GM18511 (cell line): ENCODE measurements at regions not wholly inside any gene's neighbourhood (a gene's known extent, or its start where the extent isn't known, plus 50 kb on each side); places are given as distances from the start of the nearest gene placed in this dataset.
"Not testable (repeated sequence)": the region's sequence is repeated elsewhere in the genome, so short reads cannot be mapped to it uniquely, and the experiment has no call there.

Source experiments
- ATAC-seq: cut with Tn5 transposase; IDR thresholded peaks from one replicate; pipeline ENCODE4 v1.9.1; 2021; ENCODE audit warnings: mild to moderate bottlenecking, moderate library complexity; ENCODE audit not compliant: unreplicated experiment

- ATAC-seq = no peak
These were observed 464.0 kb downstream of the TMEM114 start for GRCh38 chr16:8126313-8126712.

- no peak for ATAC-seq
These were observed 470.3 kb downstream of the TMEM114 start for GRCh38 chr16:8120001-8120400.

- ATAC-seq = no peak
These were observed 474.5 kb downstream of the TMEM114 start for GRCh38 chr16:8115814-8116213.

- ATAC-seq = not testable (repeated sequence)
These were observed 475.4 kb downstream of the TMEM114 start for GRCh38 chr16:8114941-8115340.

- ATAC-seq = no peak
These were observed 476.5 kb downstream of the TMEM114 start for GRCh38 chr16:8113843-8114242.

- ATAC-seq = no peak
These were observed 479.5 kb downstream of the TMEM114 start for GRCh38 chr16:8110572-8111514.

GRCh38 chr16:8109510-8110369 lies 480.6 kb downstream of the TMEM114 start:
- ATAC-seq = no peak

GRCh38 chr16:8108991-8109509 lies 481.3 kb downstream of the TMEM114 start:
- ATAC-seq = no peak

- no peak for ATAC-seq
These were observed 483.0 kb downstream of the TMEM114 start for GRCh38 chr16:8107296-8107695.

- no peak for ATAC-seq
These were observed 486.5 kb downstream of the TMEM114 start for GRCh38 chr16:8103649-8104289.

GRCh38 chr16:8099586-8099985 lies 490.7 kb downstream of the TMEM114 start:
- ATAC-seq = no peak

GRCh38 chr16:8098947-8099512 lies 491.3 kb downstream of the TMEM114 start:
- ATAC-seq = no peak

GRCh38 chr16:8096211-8096610 lies 494.1 kb downstream of the TMEM114 start:
- ATAC-seq = no peak

- ATAC-seq = no peak
These were observed 495.6 kb downstream of the TMEM114 start for GRCh38 chr16:8094696-8095095.

- no peak for ATAC-seq
These were observed 501.4 kb downstream of the TMEM114 start for GRCh38 chr16:8088820-8089338.

GRCh38 chr16:8087597-8088289 lies 502.6 kb downstream of the TMEM114 start:
- ATAC-seq = no peak

- ATAC-seq = no peak
These were observed 503.2 kb downstream of the TMEM114 start for GRCh38 chr16:8087146-8087545.

- ATAC-seq = no peak
These were observed 505.4 kb downstream of the TMEM114 start for GRCh38 chr16:8084882-8085281.

GRCh38 chr16:8084302-8084701 lies 506.0 kb downstream of the TMEM114 start:
- ATAC-seq = no peak

- no peak for ATAC-seq
These were observed 506.8 kb downstream of the TMEM114 start for GRCh38 chr16:8083560-8083959.
